HEK293 (cell line): ENCODE measurements at regions not wholly inside any gene's neighbourhood (a gene's known extent, or its start where the extent isn't known, plus 50 kb on each side); places are given as distances from the start of the nearest gene placed in this dataset.

ENCODE experiments used
- CTCF ChIA-PET: fragments of 350-600 bp; formaldehyde crosslinking; extraction: SDS; loops from one replicate; lab custom pipeline; 2021; ENCODE audit warnings: antibody characterized with exemption; lab: Yijun Ruan, JAX
- POLR2A ChIA-PET: fragments of 300-600 bp; formaldehyde crosslinking; extraction: SDS; loops from one replicate; lab custom pipeline; 2020; ENCODE audit warnings: antibody characterized with exemption, inconsistent platforms; lab: Yijun Ruan, JAX
- H3K27ac ChIP-seq: fragments of 200-500 bp; sonication (Bioruptor generic); 2 replicates; pipeline ENCODE4 v1.5.1; 2014; ENCODE audit warnings: low read depth, low read length, control low read depth, inconsistent platforms; ENCODE audit errors: extremely low read depth
- H3K36me3 ChIP-seq, 2 experiments: fragments of 200-500 bp in 1 of 2; sonication (Bioruptor generic) in 1 of 2; 1 replicate in 1 of 2; 2 replicates in 1 of 2; pipeline ENCODE4 v1.5.1; 2014 to 2017; ENCODE audit warnings: inconsistent platforms in 2 of 2, low read length in 2 of 2; ENCODE audit not compliant: control insufficient read depth in 2 of 2, insufficient read depth in 1 of 2
- H3K4me1 ChIP-seq: fragments of 200-500 bp; sonication (Bioruptor generic); 2 replicates; pipeline ENCODE4 v1.5.1; 2014; ENCODE audit warnings: mild to moderate bottlenecking, low read length, inconsistent platforms; ENCODE audit not compliant: control insufficient read depth, insufficient read depth
- H3K4me3 ChIP-seq: 2 replicates; pipeline ENCODE4 v1.5.1; 2011; ENCODE audit warnings: low read depth, mild to moderate bottlenecking, control low read depth, low read length, moderate library complexity
- H3K9me3 ChIP-seq: fragments of 200-500 bp; sonication (Bioruptor generic); 2 replicates; pipeline ENCODE4 v1.5.1; 2014; ENCODE audit warnings: low read depth, low read length, inconsistent platforms; ENCODE audit not compliant: control insufficient read depth, insufficient read depth
- BCL6B ChIP-seq: fragments of 450-650 bp; formaldehyde crosslinking; IDR thresholded peaks from 2 replicates; pipeline ENCODE4 v1.5.1; 2017; ENCODE audit warnings: missing biosample characterization, missing genetic modification characterization
- HOXD13 ChIP-seq: sonication (generic); formaldehyde crosslinking; IDR thresholded peaks from 2 replicates; pipeline ENCODE4 v1.8.0; 2022; ENCODE audit warnings: missing genetic modification reagents, borderline replicate concordance
- ZBTB11 ChIP-seq: fragments of 450-650 bp; formaldehyde crosslinking; conservative IDR thresholded peaks from 2 replicates; pipeline ENCODE4 v1.5.1; 2016; ENCODE audit warnings: low read depth, missing biosample characterization, missing genetic modification characterization
- ZFHX2 ChIP-seq: fragments of 450-650 bp; formaldehyde crosslinking; conservative IDR thresholded peaks from 2 replicates; pipeline ENCODE4 v1.5.1; 2016; ENCODE audit warnings: missing biosample characterization, missing genetic modification characterization
- ZNF184 ChIP-seq: fragments of 450-650 bp; IDR thresholded peaks from 2 replicates; pipeline ENCODE4 v1.5.1; 2018; ENCODE audit warnings: missing biosample characterization, mild to moderate bottlenecking, missing genetic modification characterization
- ZNF510 ChIP-seq: fragments of 450-650 bp; formaldehyde crosslinking; IDR thresholded peaks from 2 replicates; pipeline ENCODE4 v1.5.1; 2018; ENCODE audit warnings: mild to moderate bottlenecking, missing genetic modification characterization, missing biosample characterization; ENCODE audit not compliant: insufficient replicate concordance
- ZNF558 ChIP-seq: fragments of 450-650 bp; formaldehyde crosslinking; IDR thresholded peaks from 2 replicates; pipeline ENCODE4 v1.5.1; 2016; ENCODE audit warnings: missing biosample characterization, missing genetic modification characterization
- ZNF560 ChIP-seq: fragments of 450-650 bp; formaldehyde crosslinking; IDR thresholded peaks from 2 replicates; pipeline ENCODE4 v1.5.1; 2017; ENCODE audit warnings: missing biosample characterization, missing genetic modification characterization, borderline replicate concordance
- ZNF623 ChIP-seq: fragments of 450-650 bp; formaldehyde crosslinking; IDR thresholded peaks from 2 replicates; pipeline ENCODE4 v1.5.1; 2016; ENCODE audit warnings: missing biosample characterization, missing genetic modification characterization
- ZNF645 ChIP-seq: fragments of 450-650 bp; formaldehyde crosslinking; IDR thresholded peaks from 2 replicates; pipeline ENCODE4; 2016; ENCODE audit warnings: missing biosample characterization, missing genetic modification characterization
- ZNF777 ChIP-seq: fragments of 450-650 bp; formaldehyde crosslinking; IDR thresholded peaks from 2 replicates; pipeline ENCODE4 v1.5.1; 2017; ENCODE audit warnings: missing biosample characterization, missing genetic modification characterization, borderline replicate concordance
- ZSCAN5A ChIP-seq: fragments of 450-650 bp; formaldehyde crosslinking; IDR thresholded peaks from 2 replicates; pipeline ENCODE4 v1.5.1; 2016; ENCODE audit warnings: missing biosample characterization, missing genetic modification characterization
- TF ChIP-seq, protein P1 (sequence below): fragments of 450-650 bp; formaldehyde crosslinking; IDR thresholded peaks from 2 replicates; pipeline ENCODE4 v1.5.1; 2016; ENCODE audit warnings: missing biosample characterization, missing genetic modification characterization

GRCh38 chr2:215677481-215677880, 241.6 kb upstream of the FN1 start:
- Histone ChIP-seq H3K9me3 (no peaks in the 10 kb centered on the region), H3K4me1 (peaks cover 3% of the 10 kb centered on the region; the same call in 1 of the 2 replicates), H3K36me3 (no peaks in the 10 kb centered on the region; a peak in 1 of 3 replicates), H3K27ac (no peak overlapping the region), H3K4me3 (no peak overlapping the region)
- ChIA-PET POLR2A (no interaction called here), CTCF (interaction anchor here (0.7 to 1.4 kb wide), 2 partner anchors 11 to 1264 kb away, joined by 3 to 8 read pairs; no protein-coding TSS in a partner anchor)
- TF ChIP-seq ZSCAN5A (tag by site-specific recombination): no peak
- no peak for TF ChIP-seq ZNF560 (tag by site-specific recombination)
- TF ChIP-seq ZNF623 (tag by site-specific recombination): no peak
- TF ChIP-seq, protein P1, sequence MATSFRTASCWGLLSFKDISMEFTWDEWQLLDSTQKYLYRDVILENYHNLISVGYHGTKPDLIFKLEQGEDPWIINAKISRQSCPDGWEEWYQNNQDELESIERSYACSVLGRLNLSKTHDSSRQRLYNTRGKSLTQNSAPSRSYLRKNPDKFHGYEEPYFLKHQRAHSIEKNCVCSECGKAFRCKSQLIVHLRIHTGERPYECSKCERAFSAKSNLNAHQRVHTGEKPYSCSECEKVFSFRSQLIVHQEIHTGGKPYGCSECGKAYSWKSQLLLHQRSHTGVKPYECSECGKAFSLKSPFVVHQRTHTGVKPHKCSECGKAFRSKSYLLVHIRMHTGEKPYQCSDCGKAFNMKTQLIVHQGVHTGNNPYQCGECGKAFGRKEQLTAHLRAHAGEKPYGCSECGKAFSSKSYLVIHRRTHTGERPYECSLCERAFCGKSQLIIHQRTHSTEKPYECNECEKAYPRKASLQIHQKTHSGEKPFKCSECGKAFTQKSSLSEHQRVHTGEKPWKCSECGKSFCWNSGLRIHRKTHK (tag by site-specific recombination): no peak
- no peak for TF ChIP-seq ZNF777 (tag by site-specific recombination)
- no peak for TF ChIP-seq ZFHX2 (tag by site-specific recombination)
- no peak for TF ChIP-seq BCL6B (tag by site-specific recombination)
- no peak for TF ChIP-seq ZNF510
- TF ChIP-seq ZNF645 (tag by site-specific recombination): no peak
- no peak for TF ChIP-seq HOXD13
- TF ChIP-seq ZBTB11: no peak

DNA sequence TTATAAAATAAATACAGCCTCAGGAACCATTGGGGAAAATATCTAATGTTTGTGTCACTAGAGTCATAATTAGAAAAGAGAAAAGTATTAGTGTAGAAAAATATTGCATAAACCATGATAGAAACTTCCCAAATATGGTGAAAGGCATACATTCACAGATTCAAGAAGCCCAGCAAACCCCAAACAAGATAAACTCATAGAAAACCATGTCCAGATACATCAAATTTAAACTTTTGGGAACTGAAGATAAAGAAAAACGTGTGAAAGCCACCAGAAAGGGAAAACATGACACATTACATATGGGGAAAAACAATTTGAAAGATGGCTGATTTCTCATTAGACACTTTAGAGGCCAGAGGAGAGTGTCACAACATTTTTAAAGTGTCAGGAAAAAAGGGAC, 236.5 kb upstream of the FN1 start:
- Histone ChIP-seq H3K4me3 (no peak overlapping the region), H3K27ac (no peak overlapping the region), H3K36me3 (no peaks in the 10 kb centered on the region; a peak in 1 of 3 replicates), H3K4me1 (no peaks in the 10 kb centered on the region), H3K9me3 (no peaks in the 10 kb centered on the region)
- POLR2A ChIA-PET: no interaction called here
- TF ChIP-seq ZNF558 (tag by site-specific recombination) (peak; percentile 88), ZNF184 (tag by site-specific recombination) (no peak)
- CTCF ChIA-PET: interaction anchor here (0.6 kb wide), 2 partner anchors 169 to 1952 kb away, joined by 4 read pairs; no protein-coding TSS in a partner anchor
